CD14-positive monocyte (primary cell): ENCODE measurements at regions not wholly inside any gene's neighbourhood (a gene's known extent, or its start where the extent isn't known, plus 50 kb on each side); places are given as distances from the start of the nearest gene placed in this dataset.

Experiments used
- DNase-seq, 3 donors: peaks; one replicate each; pipeline ENCODE4 v3.0.0-alpha.2; 2011 to 2022
- H2AFZ ChIP-seq: 2 replicates; pipeline ENCODE4 v1.6.0; 2012; ENCODE audit warnings: mild to moderate bottlenecking, low read depth, low read length, inconsistent platforms; ENCODE audit not compliant: insufficient read depth, poor library complexity, severe bottlenecking
- H3K27ac ChIP-seq, 2 donors: 1 replicate in 1 of 2; 2 replicates in 1 of 2; pipeline ENCODE4 v1.5.1; 2012 to 2013; ENCODE audit warnings: low read length in 2 of 2, control low read depth in 1 of 2, inconsistent platforms in 1 of 2, low read depth in 1 of 2, mild to moderate bottlenecking in 1 of 2
- H3K27me3 ChIP-seq, 2 donors: one replicate each; pipeline versions ENCODE4 v1.6.0 to v1.6.1; 2011 to 2013; ENCODE audit warnings: low read length in 2 of 2; ENCODE audit not compliant: control insufficient read depth in 2 of 2, insufficient read depth in 2 of 2
- H3K36me3 ChIP-seq, 2 donors: replicated peaks in 1 of 2; 1 replicate in 1 of 2; 2 replicates in 1 of 2; pipeline versions ENCODE4 v1.5.1 to v1.6.1; 2012 to 2013; ENCODE audit warnings: low read length in 2 of 2, control low read depth in 1 of 2, inconsistent platforms in 1 of 2, mild to moderate bottlenecking in 1 of 2; ENCODE audit not compliant: insufficient read depth in 2 of 2, control insufficient read depth in 1 of 2
- H3K4me1 ChIP-seq, 2 donors: 1 replicate in 1 of 2; 2 replicates in 1 of 2; pipeline versions ENCODE4 v1.5.1 to v1.6.1; 2012 to 2013; ENCODE audit warnings: low read length in 2 of 2, control low read depth in 1 of 2, inconsistent platforms in 1 of 2, mild to moderate bottlenecking in 1 of 2, moderate library complexity in 1 of 2; ENCODE audit not compliant: insufficient read depth in 2 of 2, control insufficient read depth in 1 of 2
- H3K4me2 ChIP-seq: replicated peaks from 2 replicates; pipeline ENCODE3; 2012; ENCODE audit warnings: low read length, moderate library complexity, mild to moderate bottlenecking; ENCODE audit not compliant: poor library complexity, severe bottlenecking; ENCODE audit errors: extremely low read depth
- H3K4me3 ChIP-seq, 3 experiments: fragments of 200-600 bp in 1 of 3; sonication (generic) in 1 of 3; replicated peaks in 1 of 3; 1 replicate in 2 of 3; 2 replicates in 1 of 3; pipeline ENCODE4 v1.5.1; 2011 to 2013; ENCODE audit warnings: low read length in 3 of 3, mild to moderate bottlenecking in 3 of 3, control low read depth in 2 of 3, low read depth in 2 of 3, inconsistent platforms in 1 of 3, moderate library complexity in 1 of 3
- H3K79me2 ChIP-seq: 2 replicates; pipeline ENCODE4 v1.6.0; 2012; ENCODE audit warnings: mild to moderate bottlenecking, control low read depth, inconsistent platforms, low read length, moderate library complexity; ENCODE audit not compliant: insufficient read depth
- H3K9ac ChIP-seq: 2 replicates; pipeline ENCODE4 v1.6.0; 2017; ENCODE audit warnings: low read length, mild to moderate bottlenecking; ENCODE audit not compliant: insufficient read depth, poor library complexity, severe bottlenecking
- H3K9me3 ChIP-seq, 2 donors: replicated peaks in 1 of 2; 1 replicate in 1 of 2; 2 replicates in 1 of 2; pipeline versions ENCODE4 v1.5.1 to v1.6.1; 2012 to 2013; ENCODE audit warnings: low read length in 2 of 2, control low read depth in 1 of 2; ENCODE audit not compliant: control insufficient read depth in 1 of 2, insufficient read depth in 1 of 2
- H4K20me1 ChIP-seq: 2 replicates; pipeline ENCODE4 v1.6.0; 2012; ENCODE audit warnings: mild to moderate bottlenecking, low read length, control low read depth, moderate library complexity; ENCODE audit not compliant: insufficient read depth
- H3K27ac Mint-ChIP-seq, 7 donors: one replicate each; pipeline ENCODE4 v1.8.0; 2020; ENCODE audit warnings: mild to moderate bottlenecking in 7 of 7, mixed read lengths in 7 of 7, moderate library complexity in 6 of 7, inconsistent platforms in 2 of 7
- H3K27me3 Mint-ChIP-seq, 3 donors: one replicate each; pipeline ENCODE4 v1.8.0; 2021 to 2022; ENCODE audit warnings: low read depth in 3 of 3, mild to moderate bottlenecking in 3 of 3, mixed read lengths in 3 of 3, moderate library complexity in 3 of 3, inconsistent platforms in 1 of 3
- H3K36me3 Mint-ChIP-seq, 2 donors: one replicate each; pipeline ENCODE4 v1.8.0; 2020; ENCODE audit warnings: mixed read lengths in 2 of 2, inconsistent platforms in 1 of 2, mild to moderate bottlenecking in 1 of 2
- H3K4me1 Mint-ChIP-seq: one replicate; pipeline ENCODE4 v1.8.0; 2020; ENCODE audit warnings: mild to moderate bottlenecking, mixed read lengths
- H3K4me3 Mint-ChIP-seq, 2 donors: one replicate each; pipeline ENCODE4 v1.8.0; 2020; ENCODE audit warnings: mild to moderate bottlenecking in 2 of 2, mixed read lengths in 2 of 2, moderate library complexity in 1 of 2
- H3K9me3 Mint-ChIP-seq, 7 donors: one replicate each; pipeline ENCODE4 v1.8.0; 2020 to 2022; ENCODE audit warnings: mixed read lengths in 7 of 7, mild to moderate bottlenecking in 6 of 7, moderate library complexity in 6 of 7, inconsistent platforms in 2 of 7
- CTCF ChIP-seq: fragments of 200-600 bp; IDR thresholded peaks from one replicate; pipeline ENCODE4 v1.8.0; 2022; ENCODE audit warnings: antibody characterized with exemption, mild to moderate bottlenecking
- WGBS: methylation state at CpG from one replicate; pipeline ENCODE4 v1.1.5; 2013; ENCODE audit warnings: missing lambda C conversion rate; ENCODE audit not compliant: insufficient coverage; 5-methylcytosine and 5-hydroxymethylcytosine counted together
- intact Hi-C, 2 donors: fragments of 100-400 bp; cut with micrococcal nuclease; formaldehyde crosslinking; loops; one replicate each; pipeline versions ENCODE4 v1.15.0 to v1.15.1; 2023

DNA sequence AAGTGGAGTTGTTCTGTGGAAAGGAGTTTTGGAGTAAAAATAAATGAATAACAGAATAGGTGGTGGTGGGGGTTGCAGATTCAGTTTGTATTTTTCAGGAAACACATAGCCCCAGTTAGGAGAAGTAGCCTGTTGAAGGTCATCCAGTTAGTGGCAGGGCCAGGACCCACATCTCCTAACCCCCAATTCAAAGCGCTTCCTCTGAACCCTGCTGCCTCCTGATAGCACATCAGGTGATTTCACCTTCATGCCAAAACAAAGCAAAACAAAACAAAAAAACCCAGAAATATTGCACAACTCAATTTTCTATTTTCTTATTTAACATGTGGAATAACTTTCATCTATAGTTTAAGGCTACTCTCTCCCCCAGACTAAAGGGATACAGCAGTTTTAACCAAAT is 112.3 kb upstream of the UGP2 start:
- peaks cover 0 to 6% (median 2%) of the 10 kb centered on the region in 7 donors for H3K9me3 Mint-ChIP-seq
- Histone ChIP-seq H3K36me3 (no peaks in the 10 kb centered on the region), H3K4me3 (no peak overlapping the region), H2AFZ (no peak overlapping the region), H3K27me3 (no peaks in the 10 kb centered on the region), H3K79me2 (no peaks in the 10 kb centered on the region), H3K9ac (no peak overlapping the region), H3K4me1 (no peaks in the 10 kb centered on the region), H3K27ac (no peak overlapping the region), H3K9me3 (no peaks in the 10 kb centered on the region), H4K20me1 (no peaks in the 10 kb centered on the region), H3K4me2 (no peak overlapping the region)
- H3K27me3 Mint-ChIP-seq: no peaks in the 10 kb centered on the region
- H3K4me3 Mint-ChIP-seq: no peak overlapping the region
- no peaks in the 10 kb centered on the region for H3K36me3 Mint-ChIP-seq
- no peak for TF ChIP-seq CTCF
- 100% methylated on average over 1 of the region's 1 CpG for WGBS
- no peak overlapping the region for H3K27ac Mint-ChIP-seq
- intact Hi-C loops: no loop called here
- no peaks in the 10 kb centered on the region for H3K4me1 Mint-ChIP-seq
- DNase-seq: no peak

DNA sequence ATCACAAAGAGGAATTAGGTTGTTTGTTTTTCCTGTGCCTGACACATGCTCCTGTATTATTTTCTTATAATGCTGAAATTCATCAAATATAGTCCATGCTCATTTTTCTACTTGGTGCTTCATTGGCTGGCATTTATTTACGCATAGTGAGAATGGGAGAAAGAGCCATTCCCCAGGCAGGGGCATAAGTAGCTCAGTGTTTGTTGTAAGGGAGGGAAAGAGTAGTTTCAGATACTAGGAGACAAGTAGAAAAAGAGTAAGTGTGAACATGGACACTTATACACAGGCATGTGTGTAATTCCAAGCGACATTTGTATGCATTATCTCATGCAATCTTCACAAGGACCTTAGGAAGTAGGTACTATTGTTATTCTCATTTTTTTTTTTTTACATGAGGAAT is 111.9 kb upstream of the UGP2 start:
- Mint-ChIP-seq H3K36me3 (no peaks in the 10 kb centered on the region), H3K4me3 (no peak overlapping the region), H3K27ac (no peak overlapping the region), H3K4me1 (no peaks in the 10 kb centered on the region), H3K27me3 (no peaks in the 10 kb centered on the region), H3K9me3 (peaks cover 0 to 6% (median 2%) of the 10 kb centered on the region in 7 donors)
- Histone ChIP-seq H3K79me2 (no peaks in the 10 kb centered on the region), H3K9ac (no peak overlapping the region), H2AFZ (no peak overlapping the region), H3K27me3 (no peaks in the 10 kb centered on the region), H3K4me1 (no peaks in the 10 kb centered on the region), H3K27ac (no peak overlapping the region), H4K20me1 (no peaks in the 10 kb centered on the region), H3K9me3 (no peaks in the 10 kb centered on the region), H3K4me2 (no peak overlapping the region), H3K36me3 (no peaks in the 10 kb centered on the region), H3K4me3 (no peak overlapping the region)
- DNase-seq: no peak
- TF ChIP-seq CTCF: no peak
- intact Hi-C loops: no loop called here
- WGBS: 100% methylated on average over 1 of the region's 2 CpGs
